Right forelimb (tissue), 1 donor: ENCODE measurements at regions not wholly inside any gene's neighbourhood (a gene's known extent, or its start where the extent isn't known, plus 50 kb on each side); places are given as distances from the start of the nearest gene placed in this dataset.

ENCODE experiments used
- DNase-seq: peaks from one replicate; pipeline ENCODE4 v3.0.0-alpha.2; 2018

DNA sequence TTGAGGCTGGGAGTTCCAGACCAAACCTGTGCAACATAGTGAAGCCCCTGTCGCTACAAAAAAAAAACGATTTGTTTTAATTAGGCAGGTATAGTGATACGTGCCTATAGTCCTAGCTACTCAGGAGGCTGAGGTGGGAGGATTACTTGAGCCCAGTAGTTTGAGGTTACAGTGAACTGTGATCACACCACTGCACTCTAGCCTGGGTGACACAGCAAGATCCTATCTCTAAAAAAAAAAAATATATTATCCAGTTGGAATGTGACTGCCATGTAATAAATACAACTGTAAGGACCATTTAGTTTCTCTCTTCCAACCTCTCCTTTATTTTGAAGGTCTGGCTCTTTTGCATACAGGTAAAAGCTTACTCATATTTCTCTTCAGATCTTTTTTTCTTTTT, 571.5 kb downstream of the UTRN start:
- no peak for DNase-seq

DNA sequence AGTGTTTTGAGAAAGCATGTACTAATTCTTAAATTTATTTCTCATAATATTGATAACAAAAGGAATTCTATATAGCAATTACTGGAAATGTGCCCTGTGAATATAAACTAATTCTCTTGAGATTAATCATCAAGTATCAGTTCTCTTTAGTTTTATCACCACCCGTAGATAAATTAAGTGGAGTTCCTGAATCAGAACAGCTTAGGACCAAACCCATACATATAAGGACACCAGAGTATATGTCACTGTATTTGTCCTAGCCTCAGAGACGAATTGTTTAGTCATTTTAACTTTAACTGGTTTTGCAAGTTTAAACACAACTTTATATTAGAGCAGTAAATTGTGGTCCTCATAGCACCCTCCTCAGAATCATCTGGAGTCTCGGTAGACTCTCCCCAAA, 572.0 kb downstream of the UTRN start:
- DNase-seq: no peak

DNA sequence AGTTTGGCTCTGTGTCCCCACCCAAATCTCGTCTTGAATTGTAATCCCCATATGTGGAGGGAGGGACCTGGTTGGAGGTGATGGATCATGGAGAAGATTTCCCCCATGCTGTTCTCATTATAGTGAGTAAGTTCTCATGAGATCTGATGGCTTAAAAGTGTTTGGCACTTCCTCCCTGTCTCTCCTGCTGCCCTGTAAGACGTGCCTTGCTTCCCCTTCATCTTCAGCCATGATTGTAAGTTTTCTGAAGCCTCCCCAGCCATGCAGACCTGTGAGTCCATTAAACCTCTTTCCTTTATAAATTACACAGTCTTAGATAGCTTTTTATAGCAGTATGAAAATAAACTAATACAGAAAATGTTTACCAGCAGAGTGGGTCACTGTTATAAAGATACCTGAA, 577.6 kb downstream of the UTRN start:
- no peak for DNase-seq

DNA sequence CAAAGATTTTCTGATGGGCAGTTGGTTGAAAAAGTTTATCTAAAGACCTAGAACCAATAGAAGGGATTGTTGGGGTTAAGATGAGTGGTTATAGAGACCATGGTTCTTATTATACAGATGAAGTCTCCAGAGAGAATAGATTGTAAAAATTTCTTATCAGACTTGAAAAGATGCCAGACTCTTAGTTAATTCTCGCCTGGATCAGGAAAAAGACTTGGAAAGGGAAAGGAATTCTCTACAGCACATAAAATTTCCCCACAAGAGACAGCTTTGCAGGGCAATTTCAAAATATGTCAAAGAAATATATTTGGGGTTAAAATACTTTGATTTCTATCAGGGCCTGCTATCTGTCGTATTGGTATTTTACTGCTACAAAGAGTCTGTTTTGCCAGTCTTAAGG, 582.6 kb downstream of the UTRN start:
- DNase-seq: no peak

DNA sequence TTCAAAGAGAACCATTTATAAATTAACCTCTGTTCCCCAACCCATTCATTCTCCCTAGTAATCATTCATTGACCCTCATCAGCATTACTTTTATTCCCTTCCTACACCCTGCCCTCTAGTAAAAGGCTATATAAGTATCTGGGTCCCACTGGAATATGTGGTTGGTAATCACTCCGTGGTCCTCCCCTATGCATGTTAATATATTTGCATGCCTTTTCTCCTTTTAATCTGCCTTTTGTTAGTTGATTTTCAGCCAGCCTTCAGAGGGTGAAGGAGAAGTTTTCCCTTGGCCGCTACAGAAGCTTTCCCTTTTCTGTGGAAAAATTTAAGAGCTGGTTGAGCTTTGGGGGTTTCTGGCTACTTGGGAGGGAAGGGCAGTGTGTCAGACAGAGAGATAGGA, 585.6 kb downstream of the UTRN start:
- DNase-seq: no peak

DNA sequence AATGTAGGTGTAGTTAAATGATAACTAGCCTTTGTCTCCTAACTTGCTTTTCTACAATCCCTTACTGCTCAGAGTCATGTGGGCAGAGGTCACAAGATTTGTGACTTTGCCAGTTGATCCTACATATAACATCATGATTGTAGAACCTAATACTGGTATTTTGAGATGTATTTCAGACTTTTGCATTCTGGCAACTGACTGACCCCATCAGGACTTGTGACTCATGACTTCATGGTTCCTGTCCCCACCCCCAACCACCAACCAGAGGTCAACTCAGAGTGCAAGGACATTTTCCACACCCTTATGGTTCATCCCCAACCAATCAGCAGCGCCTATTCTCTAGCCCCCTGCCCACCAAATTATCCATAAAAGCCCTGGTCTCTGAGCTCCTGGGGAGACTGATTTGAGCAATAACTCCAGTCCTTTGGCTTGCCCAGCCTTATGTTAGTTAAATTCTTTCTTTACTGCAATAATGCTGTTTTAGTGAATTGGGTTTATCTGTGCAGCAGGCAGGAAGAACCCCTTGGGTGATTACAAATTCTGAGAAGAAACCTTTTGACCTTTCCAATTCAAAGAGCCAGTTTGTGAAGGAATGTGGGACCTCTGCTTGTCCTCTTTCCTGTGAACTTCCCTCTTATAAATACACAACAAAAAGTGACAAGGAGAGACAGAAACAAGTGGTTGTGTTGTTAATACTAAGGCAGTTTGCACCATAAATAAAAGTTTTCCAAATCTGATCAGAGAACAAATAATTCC, 588.7 kb downstream of the UTRN start:
- DNase-seq: no peak

DNA sequence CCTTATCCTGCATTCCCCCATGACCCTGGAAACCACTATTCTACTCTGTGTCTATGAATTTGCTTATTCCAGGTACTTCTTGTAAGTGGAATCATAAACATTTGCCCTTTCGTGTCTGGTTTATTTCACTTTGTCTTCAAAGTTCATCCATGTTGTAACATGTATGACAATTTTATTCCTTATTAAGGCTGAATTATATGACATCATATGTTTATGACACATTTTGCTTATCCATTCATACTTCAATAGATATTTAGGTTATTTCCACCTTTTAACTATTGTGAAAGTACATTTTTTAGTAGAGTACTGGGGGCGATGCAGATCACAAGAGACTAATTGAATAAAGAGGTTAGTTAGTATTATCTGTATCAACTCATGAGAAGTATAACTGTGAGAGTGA, 591.6 kb downstream of the UTRN start:
- DNase-seq: no peak

DNA sequence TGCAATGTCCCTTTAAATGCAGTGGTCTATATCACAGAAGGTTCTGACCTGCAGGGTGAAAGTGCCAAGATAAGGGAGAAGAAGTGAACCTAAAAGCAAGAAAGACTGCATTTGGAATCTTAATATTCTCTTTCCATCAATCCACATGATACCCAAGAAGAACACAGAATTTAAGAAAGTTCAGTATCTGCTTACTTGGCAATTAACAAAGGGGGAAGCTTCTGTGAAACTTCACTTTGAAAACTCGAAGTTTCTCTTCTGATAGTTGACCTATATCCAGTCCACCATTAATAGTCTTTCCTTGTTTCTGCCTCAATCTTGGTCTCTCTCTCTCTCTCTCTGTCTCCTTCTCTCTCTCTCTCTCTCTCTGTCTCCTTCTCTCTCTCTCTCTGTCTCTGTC, 592.0 kb downstream of the UTRN start:
- no peak for DNase-seq

DNA sequence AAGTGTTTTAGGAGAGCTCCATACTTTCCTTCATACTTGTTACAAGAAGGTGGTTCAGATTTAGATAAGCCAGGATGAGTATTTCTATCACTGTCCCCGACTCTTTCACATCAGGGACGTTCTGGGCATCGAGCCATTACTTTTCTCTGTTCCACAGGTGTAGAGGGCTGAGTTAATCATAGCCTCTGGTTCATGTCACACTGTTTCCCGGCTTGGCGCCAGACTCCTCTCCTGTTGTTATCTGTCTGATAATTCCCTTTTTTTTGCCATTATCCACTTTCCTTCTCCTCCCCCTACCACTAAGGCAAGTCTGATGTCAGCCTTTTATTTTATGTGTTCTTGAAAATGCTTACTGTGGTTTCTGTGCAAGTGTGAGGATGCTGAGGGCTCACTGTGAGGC, 593.4 kb downstream of the UTRN start:
- no peak for DNase-seq

DNA sequence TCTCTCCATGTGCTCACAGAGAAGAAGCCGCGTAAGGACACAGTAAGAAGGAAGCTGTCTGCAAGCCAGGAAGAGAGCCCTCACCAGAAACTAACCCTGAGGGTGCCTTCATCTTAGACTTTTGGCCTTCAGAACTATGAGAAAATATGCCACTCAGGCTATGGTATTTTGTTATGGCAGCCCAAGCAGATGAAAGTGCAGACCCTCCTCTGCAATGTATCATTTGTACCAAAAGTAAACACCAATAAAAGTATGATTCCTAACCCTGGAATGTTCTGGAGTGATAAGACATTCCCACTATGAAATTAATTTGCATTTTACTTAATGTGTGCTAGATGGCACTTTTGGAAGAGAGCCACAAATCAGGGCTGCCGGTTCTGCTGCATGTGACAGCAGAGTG, 594.3 kb downstream of the UTRN start:
- DNase-seq: no peak

DNA sequence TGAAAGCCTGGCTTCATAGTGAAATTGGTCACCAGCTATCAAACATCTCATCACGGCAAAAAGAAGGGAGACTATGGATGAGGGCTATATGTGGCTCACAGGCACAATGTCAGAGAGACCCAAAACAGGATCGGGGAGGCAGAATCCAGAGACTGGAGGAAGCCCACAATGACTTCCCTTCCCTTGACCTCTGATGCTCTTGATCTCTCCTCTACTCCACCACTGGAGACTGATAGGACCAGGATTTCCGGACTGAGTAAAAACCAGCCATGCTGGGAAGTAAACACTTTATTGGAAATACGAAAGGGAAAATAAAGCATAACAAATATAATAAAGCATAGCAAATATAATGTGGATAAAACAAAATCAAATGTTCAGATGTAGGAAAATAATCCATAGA, 597.3 kb downstream of the UTRN start:
- DNase-seq: no peak

DNA sequence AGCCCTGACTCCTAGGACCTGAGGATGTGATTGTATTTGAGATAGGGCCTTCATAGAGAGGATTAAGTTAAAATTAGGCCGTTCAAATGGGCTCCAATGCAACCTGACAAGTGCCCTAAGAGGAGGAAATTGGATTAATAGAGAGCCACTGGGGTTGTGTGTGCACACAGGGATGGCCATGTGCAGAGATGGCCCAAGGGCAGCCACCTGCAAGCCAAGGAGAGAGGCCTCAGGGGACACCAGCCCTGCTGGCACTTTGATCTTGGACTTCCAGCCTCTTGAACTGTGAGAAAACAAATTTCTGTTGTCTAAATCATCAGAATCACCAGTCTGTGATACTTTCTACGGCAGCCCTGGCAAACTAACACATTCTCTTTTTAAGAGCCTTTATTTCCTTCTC, 598.8 kb downstream of the UTRN start:
- no peak for DNase-seq

DNA sequence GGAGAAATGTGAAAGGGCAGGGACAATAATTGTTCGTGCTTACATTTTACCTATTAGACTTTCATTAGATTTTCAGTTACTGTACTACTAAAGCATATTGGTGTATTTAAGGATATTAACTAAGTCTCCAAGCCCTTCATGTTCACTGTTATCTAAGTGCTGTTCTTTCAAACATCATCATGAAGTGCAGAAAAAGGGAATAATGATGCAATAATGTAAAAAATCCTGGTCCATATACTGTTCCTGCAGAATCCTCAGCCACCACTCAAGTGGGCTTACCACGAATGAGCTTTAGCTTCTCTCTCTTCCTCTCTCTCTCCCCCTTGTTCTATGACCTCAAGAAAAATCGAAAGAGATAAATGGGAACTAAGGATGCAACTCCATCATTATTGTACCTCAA, 600.7 kb downstream of the UTRN start:
- DNase-seq: no peak

DNA sequence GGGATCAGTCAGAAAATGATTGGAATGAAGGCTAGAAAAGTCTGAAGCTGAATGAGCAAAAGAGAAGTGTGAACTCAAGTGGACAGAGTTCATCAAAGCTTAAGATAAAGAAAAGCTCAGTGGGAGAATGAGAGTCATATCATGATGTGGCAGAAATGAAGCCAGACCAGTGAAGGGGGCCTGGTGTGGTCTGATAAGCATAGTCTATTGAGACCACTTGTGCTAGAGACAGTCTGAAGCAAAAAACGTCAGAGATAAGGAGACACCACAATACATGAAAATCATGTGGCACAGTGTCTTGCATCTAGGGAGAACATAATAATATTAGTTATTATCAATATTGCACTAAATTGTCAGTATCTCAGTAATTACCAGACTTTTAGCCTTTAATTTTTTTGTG, 601.5 kb downstream of the UTRN start:
- DNase-seq: no peak

DNA sequence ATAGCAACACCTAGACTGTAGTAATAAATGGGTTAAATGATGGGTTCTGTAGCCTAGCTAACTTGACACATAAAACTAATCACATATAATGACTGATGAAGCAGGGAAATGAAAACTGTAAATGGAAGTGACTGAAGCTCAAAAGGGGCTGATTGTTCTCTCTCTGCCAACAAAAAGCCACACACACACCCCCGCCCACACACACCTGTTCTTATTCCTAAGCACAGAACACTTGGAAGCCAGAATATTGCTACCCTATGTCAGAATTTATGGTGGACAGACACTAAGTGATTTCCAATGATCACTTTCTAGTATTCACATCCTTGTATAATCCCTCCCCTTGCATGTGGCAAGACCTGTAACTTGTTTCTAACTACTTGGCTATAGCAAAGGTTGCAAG, 603.5 kb downstream of the UTRN start:
- DNase-seq: no peak

DNA sequence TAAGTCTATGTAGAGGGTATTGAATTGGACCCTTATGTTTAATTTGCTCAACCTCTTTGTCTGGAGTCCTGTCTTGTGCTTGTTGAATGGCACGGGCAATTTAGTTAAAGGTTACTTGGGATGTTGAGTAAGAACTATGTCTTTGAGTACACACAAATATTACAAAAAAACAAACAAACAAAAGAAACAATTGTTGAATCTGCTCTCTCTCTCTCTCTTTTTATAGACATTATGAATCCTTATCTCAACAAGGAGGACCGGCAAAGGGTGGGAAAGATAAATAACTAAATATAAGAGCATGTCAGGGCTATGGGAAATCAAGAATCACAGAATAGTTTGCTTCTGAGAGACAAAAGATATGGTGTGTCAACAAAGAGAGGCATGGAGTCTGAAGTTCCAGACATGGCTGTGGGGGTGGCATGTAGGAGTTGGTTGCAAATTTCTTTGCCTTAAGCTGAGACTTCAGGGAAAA, 608.6 kb downstream of the UTRN start:
- no peak for DNase-seq

DNA sequence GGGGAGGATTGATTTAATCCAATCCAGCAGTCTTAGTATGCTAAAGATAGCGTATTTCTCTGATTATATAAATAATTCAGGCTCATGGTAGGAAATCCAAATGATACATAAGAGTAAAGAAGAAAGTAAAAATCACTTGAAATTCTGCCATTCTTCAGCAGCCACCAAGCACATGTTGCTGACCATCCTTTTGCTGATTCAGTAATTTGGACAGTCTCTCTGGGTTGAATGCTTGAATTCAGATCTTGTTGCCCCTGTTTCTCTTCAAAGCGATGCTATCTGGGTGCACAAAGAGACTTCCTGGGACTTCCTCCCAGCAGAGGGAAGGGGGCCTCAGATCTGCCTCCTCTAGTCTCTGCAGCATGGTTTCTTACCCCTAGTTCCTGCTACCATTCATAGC, 609.1 kb downstream of the UTRN start:
- no peak for DNase-seq

DNA sequence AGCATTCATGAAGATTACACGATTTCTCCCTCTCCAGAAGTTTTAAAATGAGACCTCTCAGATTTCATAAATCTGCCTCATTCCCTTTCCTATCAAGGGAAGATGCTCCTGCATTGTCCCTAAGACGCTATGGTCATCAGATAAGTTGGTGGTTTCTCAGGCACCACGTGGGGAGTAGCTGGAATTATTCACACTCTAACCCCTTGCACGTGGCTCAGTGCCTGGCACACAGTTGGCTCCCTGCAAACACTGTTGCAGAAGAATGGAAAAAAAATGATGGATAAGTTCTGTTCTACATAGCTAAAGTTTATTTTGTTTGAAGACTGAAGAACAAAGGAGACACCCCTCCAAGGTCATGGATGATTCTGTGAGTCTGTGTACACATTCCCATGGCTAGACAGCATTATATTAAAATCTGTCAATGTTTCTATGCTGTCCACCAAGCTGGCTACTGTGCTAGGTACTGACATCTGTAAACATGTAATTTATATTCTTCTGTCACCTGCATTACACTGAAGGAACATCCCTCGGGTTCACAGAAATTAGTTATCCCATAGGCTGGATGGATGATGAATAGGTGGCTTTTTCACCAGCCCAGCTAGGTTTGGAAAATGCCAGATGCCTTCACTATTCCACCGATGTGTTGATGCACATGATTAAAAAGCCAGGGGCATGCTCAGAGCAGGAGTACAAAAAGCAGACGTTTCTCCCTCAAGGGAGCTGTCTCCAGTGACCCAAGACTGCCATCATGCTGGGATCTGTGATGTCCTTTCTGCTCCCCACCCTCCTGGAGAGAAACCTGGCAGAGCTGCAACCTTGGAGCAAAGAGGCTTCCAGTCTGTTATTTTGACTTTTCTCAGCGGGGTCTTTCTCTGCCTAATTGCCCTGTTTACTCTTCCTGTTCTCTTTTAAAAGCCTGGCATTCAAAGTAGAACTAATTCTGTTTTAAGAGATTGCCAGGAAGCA, 610.5 kb downstream of the UTRN start:
- no peak for DNase-seq

DNA sequence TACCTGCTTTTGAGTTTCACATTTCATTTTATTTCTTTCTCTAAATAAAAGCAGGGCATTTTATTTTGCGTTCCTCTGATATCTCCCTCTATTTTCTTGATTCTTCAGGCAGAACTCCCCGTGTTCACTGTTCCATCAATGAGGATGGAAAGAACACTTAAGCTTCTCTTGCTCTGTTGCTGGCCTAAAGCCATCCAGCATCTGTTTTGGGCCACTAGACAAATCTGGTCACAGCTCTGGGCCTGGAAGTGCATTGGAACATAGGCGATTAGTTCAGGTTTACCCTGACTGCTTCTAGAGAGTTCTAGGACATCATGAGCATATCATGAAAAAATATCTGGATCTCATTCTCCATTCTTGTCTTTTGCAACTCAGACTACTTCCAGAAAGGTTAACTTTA, 611.2 kb downstream of the UTRN start:
- no peak for DNase-seq

DNA sequence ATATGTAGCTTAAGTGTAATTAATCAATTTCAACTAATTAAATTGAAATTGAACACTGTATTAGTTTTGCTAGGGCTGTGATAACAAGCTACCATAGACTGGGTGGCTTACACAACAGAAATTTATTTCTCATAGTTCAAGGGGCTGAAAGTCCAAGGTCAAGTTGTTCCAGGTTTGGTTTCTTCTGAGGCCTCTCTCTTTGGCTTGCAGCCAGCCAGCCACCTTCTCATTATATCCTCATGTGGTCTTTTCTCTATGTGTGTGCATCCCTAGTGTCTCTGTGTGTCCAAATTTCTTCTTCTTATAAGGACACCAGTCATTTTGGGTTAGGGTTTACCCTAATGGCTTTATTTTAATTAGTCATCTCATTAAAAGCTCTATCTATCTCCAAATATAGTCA, 611.7 kb downstream of the UTRN start:
- DNase-seq: no peak

DNA sequence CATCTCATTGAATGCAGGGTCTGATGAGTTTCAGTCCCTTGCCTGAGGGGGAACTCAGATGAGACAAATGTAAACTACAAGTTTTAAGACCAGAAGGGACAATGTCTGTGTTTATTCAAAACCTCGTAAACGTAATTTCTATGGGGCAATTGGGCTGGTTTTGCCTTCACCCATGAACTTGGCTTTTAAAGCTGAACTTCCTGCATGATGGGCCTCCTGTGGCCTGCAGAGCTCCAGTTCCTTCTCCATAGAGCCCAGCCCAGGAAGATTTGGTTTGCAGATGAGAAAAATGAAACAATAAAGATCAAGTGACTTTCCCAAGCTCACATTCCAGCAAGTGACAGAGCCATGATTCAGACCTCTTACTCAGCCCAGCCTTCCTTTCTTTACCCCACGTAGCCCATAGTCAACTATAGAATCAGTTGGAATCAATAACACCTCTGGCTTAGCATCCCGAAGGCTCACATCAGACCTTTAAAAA, 612.3 kb downstream of the UTRN start:
- no peak for DNase-seq

DNA sequence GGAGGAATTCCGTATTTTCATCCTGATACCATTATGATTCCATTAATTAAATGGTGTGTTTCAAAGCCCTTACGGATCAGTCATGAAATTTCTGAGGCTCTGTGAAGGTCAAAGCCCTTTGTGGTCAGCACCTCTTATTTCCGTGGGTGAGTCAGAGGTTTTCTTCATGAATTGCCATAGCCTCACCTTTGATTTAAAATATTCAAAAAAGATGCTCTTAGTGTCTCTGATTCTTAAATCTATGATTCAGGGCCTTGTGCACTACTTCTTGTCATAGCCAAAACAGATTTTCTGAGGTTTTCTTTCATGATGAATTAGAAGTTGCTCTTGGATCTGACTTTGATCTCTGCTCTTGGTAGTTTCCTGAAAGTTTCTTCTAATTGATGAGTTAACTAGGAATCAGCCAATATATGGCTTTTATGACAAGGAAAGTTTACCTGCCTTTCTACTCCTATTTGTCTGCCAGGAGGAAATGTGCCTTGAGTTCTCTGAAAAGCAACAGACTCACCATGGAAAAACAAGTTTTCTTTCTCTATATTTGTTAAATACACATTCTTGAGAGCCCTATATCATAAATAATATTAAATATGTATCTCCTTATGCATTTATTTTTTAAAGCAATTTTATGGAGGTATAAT, 613.0 kb downstream of the UTRN start:
- no peak for DNase-seq

DNA sequence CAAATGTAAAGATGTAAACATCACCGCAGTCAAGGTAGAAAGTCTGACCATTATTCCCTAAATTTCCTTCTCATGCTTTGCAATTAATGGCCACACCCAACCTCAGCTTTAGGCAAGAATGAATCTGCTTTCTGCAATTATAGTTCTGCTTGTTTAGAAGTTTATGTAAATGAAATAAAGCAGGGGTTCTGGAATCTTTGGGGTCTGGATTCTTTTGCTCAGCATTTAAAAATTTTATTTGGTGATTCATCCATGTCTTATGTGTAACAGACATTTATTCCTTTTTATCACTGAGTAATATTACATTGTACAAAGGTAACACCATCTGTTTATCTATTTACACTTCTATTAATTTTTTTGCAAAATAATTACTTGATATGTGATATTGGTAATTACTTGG, 613.6 kb downstream of the UTRN start:
- DNase-seq: no peak

DNA sequence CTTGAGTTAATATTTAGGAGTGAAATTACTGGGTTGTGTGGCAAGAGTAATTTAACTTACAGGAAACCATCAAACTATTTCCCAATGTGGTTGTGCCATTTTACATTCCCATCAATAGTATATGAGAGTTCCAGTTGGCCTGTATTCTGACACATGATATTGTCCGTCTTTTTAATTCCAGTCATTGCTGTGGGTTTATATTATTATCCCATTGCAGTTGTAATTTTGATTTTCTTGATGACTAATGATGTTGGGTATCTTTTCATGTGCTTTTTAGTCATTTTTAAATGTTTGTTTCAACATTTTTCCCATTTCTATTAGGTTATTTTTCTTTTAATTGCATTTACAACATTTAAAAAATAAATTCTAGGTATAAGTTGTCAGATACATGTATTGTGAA, 614.0 kb downstream of the UTRN start:
- no peak for DNase-seq
